Prostate gland (tissue), 2 donors: ENCODE measurements at regions not wholly inside any gene's neighbourhood (a gene's known extent, or its start where the extent isn't known, plus 50 kb on each side); places are given as distances from the start of the nearest gene placed in this dataset.

ENCODE experiments used
- DNase-seq: peaks from one replicate; pipeline ENCODE4 v3.0.0-alpha.2; 2019; ENCODE audit warnings: low spot score
- H3K27ac ChIP-seq, 2 donors: fragments of 200-600 bp; sonication (generic); 2 replicates each; pipeline ENCODE4 v1.5.1; 2017 to 2019
- H3K27me3 ChIP-seq: fragments of 200-600 bp; sonication (generic); replicated peaks from 2 replicates; pipeline ENCODE4 v1.5.1; 2019; ENCODE audit not compliant: insufficient read depth
- H3K36me3 ChIP-seq, 2 donors: fragments of 200-600 bp; sonication (generic); 1 replicate in 1 of 2; 2 replicates in 1 of 2; pipeline versions ENCODE4 v1.5.1 to v1.8.1; 2017 to 2019
- H3K4me1 ChIP-seq: fragments of 200-600 bp; sonication (generic); replicated peaks from 2 replicates; pipeline ENCODE4 v1.5.1; 2019
- H3K4me3 ChIP-seq, 2 donors: fragments of 200-600 bp; sonication (generic); 2 replicates each; pipeline ENCODE4 v1.5.1; 2017 to 2019
- H3K9me3 ChIP-seq: fragments of 200-600 bp; sonication (generic); 2 replicates; pipeline ENCODE4 v1.5.1; 2017
- CTCF ChIP-seq, 4 experiments: fragments of 200-600 bp in 2 of 4; fragments of 450-650 bp in 2 of 4; sonication (generic) in 2 of 4; IDR thresholded peaks; 1 replicate in 3 of 4; 2 replicates in 1 of 4; pipeline ENCODE4 v1.5.1; 2016 to 2019; ENCODE audit warnings: antibody characterized with exemption in 4 of 4, mild to moderate bottlenecking in 2 of 4, moderate library complexity in 2 of 4
- POLR2A ChIP-seq: fragments of 450-650 bp; IDR thresholded peaks from one replicate; pipeline ENCODE4 v1.6.1; 2016; ENCODE audit warnings: antibody characterized with exemption, mild to moderate bottlenecking
- POLR2AphosphoS5 ChIP-seq: sonication (generic); formaldehyde crosslinking; IDR thresholded peaks from one replicate; pipeline ENCODE4 v1.6.1; 2017; ENCODE audit warnings: antibody characterized with exemption
- WGBS: methylation state at CpG from one replicate; pipeline ENCODE4 v1.1.5; 2018; 5-methylcytosine and 5-hydroxymethylcytosine counted together
- intact Hi-C: fragments of 100-400 bp; cut with DNase I; formaldehyde crosslinking; loops from one replicate; pipeline ENCODE4 v1.14.2; 2022

DNA sequence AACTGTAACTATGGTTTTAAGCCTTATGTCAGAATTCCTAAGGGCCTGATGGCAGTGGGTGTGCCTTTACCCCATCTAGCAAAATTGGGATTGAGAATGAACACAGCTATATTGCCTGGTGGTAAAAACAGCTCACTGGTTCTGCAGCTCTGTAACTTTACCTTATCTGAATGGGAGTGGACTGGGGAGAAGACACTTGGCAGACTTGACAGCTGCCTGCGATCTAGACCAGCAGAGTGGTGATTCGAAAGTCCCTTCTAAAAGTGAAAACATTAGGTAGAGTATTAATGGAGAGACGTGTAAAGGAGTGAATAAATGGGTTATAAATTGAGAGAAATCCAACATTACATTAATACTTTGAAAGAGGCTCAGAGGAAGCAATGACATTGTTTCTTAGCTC, 289.1 kb upstream of the EDIL3 start:
- no peaks in the 10 kb centered on the region for H3K36me3 ChIP-seq
- no peak overlapping the region for H3K27ac ChIP-seq
- intact Hi-C loops: no loop called here
- no peak for DNase-seq
- H3K4me1 ChIP-seq: no peaks in the 10 kb centered on the region
- whole genome bisulfite sequencing: 92% methylated on average over 3 of the region's 3 CpGs
- no peak overlapping the region for H3K4me3 ChIP-seq
- no peaks in the 10 kb centered on the region for H3K27me3 ChIP-seq
- H3K9me3 ChIP-seq: no peaks in the 10 kb centered on the region
- TF ChIP-seq CTCF (IDR thresholded peaks at IDR 0.05) (no peak), POLR2AphosphoS5 (no peak), POLR2A (no peak)

- no peak for DNase-seq
- no peak overlapping the region for H3K4me3 ChIP-seq
- no peaks in the 10 kb centered on the region for H3K9me3 ChIP-seq
- TF ChIP-seq POLR2A (no peak), POLR2AphosphoS5 (no peak), CTCF (IDR thresholded peaks at IDR 0.05) (no peak)
- H3K4me1 ChIP-seq: no peaks in the 10 kb centered on the region
- intact Hi-C loops: no loop called here
- no peaks in the 10 kb centered on the region for H3K36me3 ChIP-seq
- 95% methylated on average over 3 of the region's 3 CpGs for WGBS
- H3K27ac ChIP-seq: no peak overlapping the region
- H3K27me3 ChIP-seq: no peaks in the 10 kb centered on the region
Observed at GRCh38 chr5:84667576-84667975, 282.9 kb upstream of the EDIL3 start.

DNA sequence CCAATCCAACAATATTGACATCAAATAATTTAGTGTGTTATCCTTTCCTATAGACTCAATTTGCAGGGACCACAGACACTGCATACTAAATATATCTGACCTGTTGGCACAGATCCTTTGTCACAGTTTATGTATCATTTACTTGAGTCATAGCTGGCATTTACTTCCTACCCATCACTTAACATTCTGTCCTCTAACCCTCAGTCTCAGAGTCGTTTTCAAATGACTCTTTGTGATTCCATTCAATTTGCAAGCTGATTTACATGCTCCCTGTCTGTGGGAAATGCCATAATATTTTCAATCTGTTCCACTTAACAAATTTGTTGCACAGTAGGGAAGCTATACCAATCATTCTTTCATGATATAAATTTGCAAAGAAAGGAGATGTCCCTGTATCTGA, 265.7 kb upstream of the EDIL3 start:
- Histone ChIP-seq H3K9me3 (no peaks in the 10 kb centered on the region), H3K27ac (no peak overlapping the region), H3K4me1 (no peaks in the 10 kb centered on the region), H3K27me3 (no peaks in the 10 kb centered on the region), H3K36me3 (no peaks in the 10 kb centered on the region), H3K4me3 (no peak overlapping the region)
- no peak for TF ChIP-seq CTCF (IDR thresholded peaks at IDR 0.05)
- TF ChIP-seq POLR2A: no peak
- no peak for TF ChIP-seq POLR2AphosphoS5
- DNase-seq: no peak
- WGBS: 33% methylated on average over 1 of the region's 1 CpG
- intact Hi-C loops: no loop called here

DNA sequence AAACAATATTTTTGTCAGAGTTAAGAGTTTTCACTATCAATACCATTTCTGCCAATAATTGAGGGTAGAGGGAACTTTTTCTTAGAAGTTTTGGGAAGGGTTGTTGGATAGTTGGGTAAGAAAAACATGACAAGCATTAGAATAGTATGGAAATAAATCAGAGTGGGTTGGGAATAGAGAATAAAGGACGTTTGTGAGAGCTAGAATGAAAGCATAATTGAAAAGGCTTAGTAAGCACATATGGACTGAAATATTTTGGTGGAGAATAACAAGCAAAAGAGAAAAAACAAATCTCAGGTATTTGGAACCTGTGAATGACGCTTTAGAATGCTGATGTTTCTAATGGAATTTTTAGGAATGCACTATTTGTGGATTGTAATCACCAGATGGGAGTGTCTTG, 262.9 kb upstream of the EDIL3 start:
- 75% methylated on average over 2 of the region's 2 CpGs for WGBS
- intact Hi-C loops: no loop called here

More for the DNA sequence above, 262.9 kb upstream of the EDIL3 start:
- TF ChIP-seq POLR2AphosphoS5 (no peak), CTCF (IDR thresholded peaks at IDR 0.05) (no peak), POLR2A (no peak)
- no peaks in the 10 kb centered on the region for H3K9me3 ChIP-seq
- no peak for DNase-seq
- no peaks in the 10 kb centered on the region for H3K27me3 ChIP-seq
- no peaks in the 10 kb centered on the region for H3K4me1 ChIP-seq
- H3K4me3 ChIP-seq: no peak overlapping the region
- H3K27ac ChIP-seq: no peak overlapping the region
- no peaks in the 10 kb centered on the region for H3K36me3 ChIP-seq
